K562 (cell line): ENCODE measurements at regions not wholly inside any gene's neighbourhood (a gene's known extent, or its start where the extent isn't known, plus 50 kb on each side); places are given as distances from the start of the nearest gene placed in this dataset.

ENCODE experiments used
- ATAC-seq: fragments of 200-7000 bp; cut with Tn5 transposase; 3 replicates; pipeline ENCODE4 v1.9.1; 2020; ENCODE audit warnings: moderate library complexity
- BruUV-seq: library from RNA; stranded (reverse); fragments of 400-500 nt; replicated peaks from 2 replicates; lab custom pipeline; 2021; lab: Mats Ljungman, UMichigan
- CTCF ChIA-PET: fragments of 300-600 bp; formaldehyde crosslinking; extraction: SDS; loops from one replicate; lab custom pipeline; 2021; ENCODE audit warnings: low intra/inter-chr PET ratio; lab: Yijun Ruan, JAX
- POLR2A ChIA-PET: fragments of 300-600, 350-650 bp; sonication (Branson Sonifier 250); formaldehyde crosslinking; extraction: SDS; loops from one replicate; lab custom pipeline; 2021; ENCODE audit warnings: antibody characterized with exemption, inconsistent platforms; lab: Yijun Ruan, JAX
- DNase-seq, 4 experiments: peaks; one replicate each; pipeline versions ENCODE4 v3.0.0 to v3.0.0-alpha.2; 2011 to 2018; ENCODE audit warnings: low spot score in 3 of 4, mixed read lengths in 3 of 4; ENCODE audit errors: extremely low read depth in 1 of 4
- FAIRE-seq: peaks from 2 replicates; lab custom pipeline; 2011; peaks lifted over from hg19 to GRCh38; lab: Jason Lieb, UNC
- H2AFZ ChIP-seq: 2 replicates; pipeline ENCODE4 v1.6.0; 2011; ENCODE audit warnings: low read depth, low read length, control low read depth, inconsistent platforms
- H3K27ac ChIP-seq: fragments of 200-600 bp; 3 replicates; pipeline ENCODE4 v1.8.0; 2011; ENCODE audit warnings: low read depth, mild to moderate bottlenecking, control low read depth, inconsistent platforms, low read length, moderate library complexity, mixed read lengths; ENCODE audit errors: extremely low read depth
- H3K27me3 ChIP-seq, 2 experiments: fragments of 300-600 bp in 1 of 2; 2 replicates in 1 of 2; 3 replicates in 1 of 2; pipeline versions ENCODE4 v1.6.0 to v1.8.0; 2011; ENCODE audit warnings: inconsistent platforms in 2 of 2, low read length in 2 of 2, mild to moderate bottlenecking in 1 of 2, mixed read lengths in 1 of 2, moderate library complexity in 1 of 2; ENCODE audit not compliant: control insufficient read depth in 2 of 2, insufficient read depth in 2 of 2
- H3K36me3 ChIP-seq: fragments of 300-600 bp; 3 replicates; pipeline ENCODE4 v1.8.0; 2011; ENCODE audit warnings: mild to moderate bottlenecking, low read length, inconsistent platforms; ENCODE audit not compliant: control insufficient read depth, insufficient read depth
- H3K4me1 ChIP-seq, 2 experiments: fragments of 200-600 bp in 1 of 2; replicated peaks in 1 of 2; 2 replicates in 1 of 2; 3 replicates in 1 of 2; pipeline versions ENCODE4 v1.5.1 to v1.8.0; 2011; ENCODE audit warnings: inconsistent platforms in 2 of 2, low read length in 2 of 2, mild to moderate bottlenecking in 1 of 2, mixed read lengths in 1 of 2, moderate library complexity in 1 of 2; ENCODE audit not compliant: control insufficient read depth in 2 of 2, insufficient read depth in 2 of 2
- H3K4me2 ChIP-seq: 2 replicates; pipeline ENCODE4 v1.6.1; 2011; ENCODE audit warnings: low read length, control low read depth, inconsistent platforms, mixed read lengths; ENCODE audit not compliant: insufficient read depth
- H3K4me3 ChIP-seq: fragments of 200-600 bp; sonication (generic), shearing (Covaris generic); 2 replicates; pipeline ENCODE4 v1.5.1; 2016; ENCODE audit warnings: control low read depth, inconsistent platforms
- H3K79me2 ChIP-seq: fragments of 200-600 bp; 3 replicates; pipeline ENCODE4 v1.8.0; 2011; ENCODE audit warnings: low read length, inconsistent platforms; ENCODE audit not compliant: control insufficient read depth, insufficient read depth
- H3K9ac ChIP-seq, 2 experiments: 2 replicates each; pipeline versions ENCODE4 v1.6.0 to v1.6.1; 2011; ENCODE audit warnings: low read depth in 2 of 2, low read length in 2 of 2, control low read depth in 1 of 2, inconsistent platforms in 1 of 2, mild to moderate bottlenecking in 1 of 2, mixed read lengths in 1 of 2; ENCODE audit not compliant: insufficient read depth in 1 of 2
- H3K9me1 ChIP-seq: one replicate; pipeline ENCODE4 v1.6.0; 2011; ENCODE audit warnings: inconsistent platforms, mild to moderate bottlenecking, low read length, moderate library complexity; ENCODE audit not compliant: control insufficient read depth, insufficient read depth
- H3K9me3 ChIP-seq: replicated peaks from 2 replicates; pipeline ENCODE4 v1.5.1; 2011; ENCODE audit warnings: low read depth, low read length, inconsistent platforms; ENCODE audit not compliant: control insufficient read depth, insufficient read depth
- H4K20me1 ChIP-seq: replicated peaks from 2 replicates; pipeline ENCODE4 v1.6.1; 2011; ENCODE audit warnings: low read length, inconsistent platforms, mixed read lengths; ENCODE audit not compliant: control insufficient read depth, insufficient read depth
- FOXJ3 ChIP-seq: sonication (generic); formaldehyde crosslinking; IDR thresholded peaks from 2 replicates; pipeline ENCODE4 v1.4.0; 2020; ENCODE audit warnings: mild to moderate bottlenecking, missing genetic modification reagents
- GTF2E2 ChIP-seq: fragments of 200-800 bp; sonication (Bioruptor generic); IDR thresholded peaks from 2 replicates; pipeline ENCODE4 v1.6.1; 2016; ENCODE audit warnings: missing genetic modification characterization, missing compliant biosample characterization
- HDAC1 ChIP-seq, 2 experiments: fragments of 450-650 bp; IDR thresholded peaks; 2 replicates each; pipeline ENCODE4 v1.6.1; 2016 to 2017; ENCODE audit warnings: inconsistent platforms in 1 of 2, mild to moderate bottlenecking in 1 of 2, moderate library complexity in 1 of 2
- MEF2D ChIP-seq: conservative IDR thresholded peaks from 2 replicates; pipeline ENCODE4 v1.6.1; 2016; ENCODE audit warnings: low read depth, missing genetic modification characterization, missing compliant biosample characterization
- NFIC ChIP-seq: fragments of 450-650 bp; IDR thresholded peaks from 2 replicates; pipeline ENCODE4 v1.6.1; 2017; ENCODE audit warnings: mild to moderate bottlenecking, inconsistent platforms
- PREB ChIP-seq: sonication (generic); formaldehyde crosslinking; IDR thresholded peaks from 2 replicates; pipeline ENCODE4 v1.8.1; 2023; ENCODE audit warnings: mild to moderate bottlenecking, missing genetic modification reagents
- PRPF4 ChIP-seq: fragments of 200-400 bp; formaldehyde crosslinking; IDR thresholded peaks from one replicate; pipeline ENCODE4 v1.6.1; 2017; ENCODE audit warnings: low read length, low read depth, mild to moderate bottlenecking; ENCODE audit not compliant: insufficient read depth, poor library complexity, severe bottlenecking
- RBM14 ChIP-seq: fragments of 200-400 bp; formaldehyde crosslinking; IDR thresholded peaks from 2 replicates; pipeline ENCODE4 v1.6.1; 2018; ENCODE audit warnings: low read depth, mild to moderate bottlenecking, low read length, moderate library complexity, borderline replicate concordance; ENCODE audit not compliant: insufficient read depth
- RCOR1 ChIP-seq, 2 experiments: IDR thresholded peaks; 2 replicates each; pipeline ENCODE4 v1.6.1; 2012; ENCODE audit warnings: low read depth in 2 of 2, low read length in 2 of 2, borderline replicate concordance in 1 of 2, improper control_type of control experiment in 1 of 2
- RUNX1 ChIP-seq: sonication (generic); IDR thresholded peaks from 2 replicates; pipeline ENCODE4 v1.6.1; 2016; ENCODE audit warnings: antibody characterized with exemption, low read depth
- SIN3A ChIP-seq, 2 experiments: fragments of 150-350 bp in 1 of 2; IDR thresholded peaks; 2 replicates each; pipeline ENCODE4 v1.6.1; 2011 to 2016; ENCODE audit warnings: borderline replicate concordance in 2 of 2, low read depth in 2 of 2, low read length in 2 of 2, mild to moderate bottlenecking in 2 of 2, moderate library complexity in 2 of 2; ENCODE audit not compliant: control insufficient read depth in 1 of 2
- TARDBP ChIP-seq: fragments of 450-650 bp; IDR thresholded peaks from 2 replicates; pipeline ENCODE4 v1.6.1; 2016
- TOE1 ChIP-seq, 2 experiments: fragments of 450-650 bp in 1 of 2; sonication (generic) in 1 of 2; formaldehyde crosslinking in 1 of 2; IDR thresholded peaks; 2 replicates each; pipeline versions ENCODE4 v1.7.1 to v1.8.0; 2016 to 2022; ENCODE audit warnings: borderline replicate concordance in 2 of 2, mild to moderate bottlenecking in 2 of 2, antibody characterized with exemption in 1 of 2, inconsistent platforms in 1 of 2, low read depth in 1 of 2, missing genetic modification reagents in 1 of 2, moderate library complexity in 1 of 2
- ZC3H8 ChIP-seq: fragments of 450-650 bp; IDR thresholded peaks from 2 replicates; pipeline ENCODE4 v1.6.1; 2017
- ZFP30 ChIP-seq: fragments of 250-450 bp; sonication (Bioruptor Pico); IDR thresholded peaks from 2 replicates; pipeline ENCODE4 v1.8.0; 2022; ENCODE audit warnings: moderate library complexity, mild to moderate bottlenecking, inconsistent platforms, borderline replicate concordance
- ZNF324 ChIP-seq: fragments of 250-450 bp; sonication (Bioruptor Pico); IDR thresholded peaks from 2 replicates; pipeline ENCODE4 v1.4.0; 2020; ENCODE audit warnings: mild to moderate bottlenecking
- WGBS: fragments of 100-300 bp; shearing (Covaris generic); methylation state at CpG from one replicate; pipeline ENCODE4 v1.1.6; 2016; ENCODE audit warnings: low coverage, mixed read lengths; ENCODE audit not compliant: insufficient coverage; ENCODE audit errors: missing lambda C conversion rate; 5-methylcytosine and 5-hydroxymethylcytosine counted together
- in situ Hi-C: fragments of 300-500 bp; cut with MboI; formaldehyde crosslinking; loops from 4 replicates; pipeline ENCODE4 v1.15.0; 2018; ENCODE audit warnings: inconsistent platforms, mixed read lengths
- intact Hi-C: fragments of 100-400 bp; cut with micrococcal nuclease; formaldehyde crosslinking; loops from 2 replicates; pipeline ENCODE4 v1.14.2; 2022
- TF ChIP-seq, protein P1 (sequence below): fragments of 150-350 bp; IDR thresholded peaks from 2 replicates; pipeline ENCODE4 v1.6.1; 2014; ENCODE audit warnings: low read depth, mild to moderate bottlenecking, low read length, borderline replicate concordance

DNA sequence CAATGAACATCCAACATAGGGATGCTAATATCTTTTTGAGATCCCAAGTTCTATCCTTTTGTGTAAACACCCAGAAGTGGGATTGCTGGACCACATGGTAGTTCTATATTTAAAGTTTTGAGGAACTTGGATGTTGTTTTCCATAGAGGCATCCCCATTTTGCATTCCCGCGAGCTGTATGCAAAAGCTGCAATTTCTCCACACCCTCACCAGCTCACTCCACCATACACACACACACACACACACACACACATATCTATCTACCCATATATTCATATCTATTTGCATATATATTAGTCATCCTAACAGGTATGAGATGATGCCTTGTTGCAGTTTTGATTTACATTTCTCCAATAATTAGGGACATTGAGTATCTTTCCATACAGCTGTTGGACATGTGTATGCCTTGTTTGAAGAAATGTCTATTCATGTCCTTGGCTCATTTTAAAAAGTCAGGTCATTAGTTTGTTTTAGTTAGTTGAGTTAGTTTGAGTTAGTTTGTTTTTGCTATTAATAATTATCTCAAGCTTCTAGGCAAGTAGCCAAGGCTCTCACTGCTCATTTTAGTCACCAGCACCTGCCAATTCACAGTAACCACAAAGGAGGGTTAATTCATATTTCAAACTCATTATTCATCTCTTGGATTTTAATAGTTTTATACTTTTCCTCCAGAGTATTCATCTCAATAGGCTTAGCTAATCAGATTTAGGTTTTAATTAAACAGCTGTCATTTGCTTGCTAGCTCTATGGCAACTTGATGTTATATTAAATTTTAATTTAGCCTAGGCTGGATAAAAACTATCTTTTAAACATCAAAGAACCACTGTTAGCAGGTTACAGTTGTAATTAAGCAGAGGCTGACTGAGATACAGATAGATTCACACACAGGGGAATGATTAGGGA is 1435.9 kb upstream of the TMEM132C start:
- Histone ChIP-seq H3K79me2 (no peaks in the 10 kb centered on the region), H3K36me3 (no peaks in the 10 kb centered on the region), H2AFZ (no peak overlapping the region), H3K9me1 (no peaks in the 10 kb centered on the region), H3K27ac (no peak overlapping the region), H4K20me1 (no peaks in the 10 kb centered on the region), H3K4me1 (no peaks in the 10 kb centered on the region), H3K9me3 (0 out of 2 replicates have a peak, but pooled peaks cover 1% of the 10 kb centered on the region), H3K9ac (no peak overlapping the region), H3K4me2 (no peak overlapping the region), H3K4me3 (no peak overlapping the region), H3K27me3 (no peaks in the 10 kb centered on the region)
- intact Hi-C loops (no loop called here), in situ Hi-C loops (no loop called here)
- ATAC-seq = no peak
- no peak for FAIRE-seq
- no TSS peak for BruUV-seq
- no peak for DNase-seq
- 5% methylated on average over 2 of the region's 2 CpGs for WGBS
- ChIA-PET CTCF (no interaction called here), POLR2A (interaction anchor here (1.2 kb wide), 1 partner anchor 8 kb away, joined by 4 read pairs; no protein-coding TSS in a partner anchor)
- TF ChIP-seq ZNF324 (CRISPR knock-in tag) (no peak), TOE1 (IDR thresholded peaks at IDR 0.05; ENCODE audit: borderline replicate concordance) (no peak), TOE1 (CRISPR knock-in tag; IDR thresholded peaks at IDR 0.05; ENCODE audit: borderline replicate concordance, low read depth) (no peak), MEF2D (tag) (no peak), ZFP30 (CRISPR knock-in tag) (no peak), RUNX1 (no peak), PREB (CRISPR knock-in tag) (no peak), RCOR1 (IDR thresholded peaks at IDR 0.05; ENCODE audit: borderline replicate concordance in 1 of 2, low read depth in 2 of 2, low read length in 2 of 2) (no peak), HDAC1 (IDR thresholded peaks at IDR 0.05) (no peak), RBM14 (no peak), SIN3A (IDR thresholded peaks at IDR 0.05; ENCODE audit: borderline replicate concordance in 2 of 2, control insufficient read depth in 1 of 2, low read depth in 2 of 2, low read length in 2 of 2) (no peak), TARDBP (no peak), NFIC (no peak), FOXJ3 (CRISPR knock-in tag) (no peak), PRPF4 (no peak), GTF2E2 (no peak), ZC3H8 (no peak)
- TF ChIP-seq, protein P1, sequence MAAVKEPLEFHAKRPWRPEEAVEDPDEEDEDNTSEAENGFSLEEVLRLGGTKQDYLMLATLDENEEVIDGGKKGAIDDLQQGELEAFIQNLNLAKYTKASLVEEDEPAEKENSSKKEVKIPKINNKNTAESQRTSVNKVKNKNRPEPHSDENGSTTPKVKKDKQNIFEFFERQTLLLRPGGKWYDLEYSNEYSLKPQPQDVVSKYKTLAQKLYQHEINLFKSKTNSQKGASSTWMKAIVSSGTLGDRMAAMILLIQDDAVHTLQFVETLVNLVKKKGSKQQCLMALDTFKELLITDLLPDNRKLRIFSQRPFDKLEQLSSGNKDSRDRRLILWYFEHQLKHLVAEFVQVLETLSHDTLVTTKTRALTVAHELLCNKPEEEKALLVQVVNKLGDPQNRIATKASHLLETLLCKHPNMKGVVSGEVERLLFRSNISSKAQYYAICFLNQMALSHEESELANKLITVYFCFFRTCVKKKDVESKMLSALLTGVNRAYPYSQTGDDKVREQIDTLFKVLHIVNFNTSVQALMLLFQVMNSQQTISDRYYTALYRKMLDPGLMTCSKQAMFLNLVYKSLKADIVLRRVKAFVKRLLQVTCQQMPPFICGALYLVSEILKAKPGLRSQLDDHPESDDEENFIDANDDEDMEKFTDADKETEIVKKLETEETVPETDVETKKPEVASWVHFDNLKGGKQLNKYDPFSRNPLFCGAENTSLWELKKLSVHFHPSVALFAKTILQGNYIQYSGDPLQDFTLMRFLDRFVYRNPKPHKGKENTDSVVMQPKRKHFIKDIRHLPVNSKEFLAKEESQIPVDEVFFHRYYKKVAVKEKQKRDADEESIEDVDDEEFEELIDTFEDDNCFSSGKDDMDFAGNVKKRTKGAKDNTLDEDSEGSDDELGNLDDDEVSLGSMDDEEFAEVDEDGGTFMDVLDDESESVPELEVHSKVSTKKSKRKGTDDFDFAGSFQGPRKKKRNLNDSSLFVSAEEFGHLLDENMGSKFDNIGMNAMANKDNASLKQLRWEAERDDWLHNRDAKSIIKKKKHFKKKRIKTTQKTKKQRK = no peak
